ENCODE measurements at regions not wholly inside any gene's neighbourhood (a gene's known extent, or its start where the extent isn't known, plus 50 kb on each side); places are given as distances from the start of the nearest gene placed in this dataset.
"Not testable (repeated sequence)": the region's sequence is repeated elsewhere in the genome, so short reads cannot be mapped to it uniquely, and the experiment has no call there.

GRCh38 chr2:190150413-190150812 lies 87.9 kb upstream of the MSTN start:
- DNase-seq (ENCODE audit: extremely low spot score, unreplicated experiment), result no peak
- Mint-ChIP-seq H3K36me3 (ENCODE audit: unreplicated experiment) (peaks cover 8% of the 10 kb centered on the region), H3K27ac (ENCODE audit: unreplicated experiment) (no peak overlapping the region), H3K4me3 (ENCODE audit: unreplicated experiment) (no peak overlapping the region), H3K4me1 (ENCODE audit: unreplicated experiment) (no peaks in the 10 kb centered on the region), H3K27me3 (ENCODE audit: unreplicated experiment) (peaks cover 6% of the 10 kb centered on the region), H3K9me3 (ENCODE audit: unreplicated experiment) (peaks cover 18% of the 10 kb centered on the region)
- TF ChIP-seq, protein P1, sequence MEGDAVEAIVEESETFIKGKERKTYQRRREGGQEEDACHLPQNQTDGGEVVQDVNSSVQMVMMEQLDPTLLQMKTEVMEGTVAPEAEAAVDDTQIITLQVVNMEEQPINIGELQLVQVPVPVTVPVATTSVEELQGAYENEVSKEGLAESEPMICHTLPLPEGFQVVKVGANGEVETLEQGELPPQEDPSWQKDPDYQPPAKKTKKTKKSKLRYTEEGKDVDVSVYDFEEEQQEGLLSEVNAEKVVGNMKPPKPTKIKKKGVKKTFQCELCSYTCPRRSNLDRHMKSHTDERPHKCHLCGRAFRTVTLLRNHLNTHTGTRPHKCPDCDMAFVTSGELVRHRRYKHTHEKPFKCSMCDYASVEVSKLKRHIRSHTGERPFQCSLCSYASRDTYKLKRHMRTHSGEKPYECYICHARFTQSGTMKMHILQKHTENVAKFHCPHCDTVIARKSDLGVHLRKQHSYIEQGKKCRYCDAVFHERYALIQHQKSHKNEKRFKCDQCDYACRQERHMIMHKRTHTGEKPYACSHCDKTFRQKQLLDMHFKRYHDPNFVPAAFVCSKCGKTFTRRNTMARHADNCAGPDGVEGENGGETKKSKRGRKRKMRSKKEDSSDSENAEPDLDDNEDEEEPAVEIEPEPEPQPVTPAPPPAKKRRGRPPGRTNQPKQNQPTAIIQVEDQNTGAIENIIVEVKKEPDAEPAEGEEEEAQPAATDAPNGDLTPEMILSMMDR (IDR thresholded peaks at IDR 0.05), result no peak

- Mint-ChIP-seq H3K27me3 (ENCODE audit: unreplicated experiment) (peaks cover 6% of the 10 kb centered on the region), H3K4me3 (ENCODE audit: unreplicated experiment) (no peak overlapping the region), H3K27ac (ENCODE audit: unreplicated experiment) (no peak overlapping the region), H3K36me3 (ENCODE audit: unreplicated experiment) (peaks cover 8% of the 10 kb centered on the region), H3K4me1 (ENCODE audit: unreplicated experiment) (no peaks in the 10 kb centered on the region), H3K9me3 (ENCODE audit: unreplicated experiment) (peaks cover 18% of the 10 kb centered on the region)
- DNase-seq (ENCODE audit: extremely low spot score, unreplicated experiment), result no peak
- TF ChIP-seq, protein P1 (IDR thresholded peaks at IDR 0.05), result no peak
Observed at GRCh38 chr2:190149908-190150307, 87.4 kb upstream of the MSTN start.

GRCh38 chr2:190149200-190149599 lies 86.7 kb upstream of the MSTN start:
- Mint-ChIP-seq H3K9me3 (ENCODE audit: unreplicated experiment) (peaks cover 18% of the 10 kb centered on the region), H3K27ac (ENCODE audit: unreplicated experiment) (no peak overlapping the region), H3K4me3 (ENCODE audit: unreplicated experiment) (no peak overlapping the region), H3K27me3 (ENCODE audit: unreplicated experiment) (peaks cover 6% of the 10 kb centered on the region), H3K36me3 (ENCODE audit: unreplicated experiment) (peaks cover 8% of the 10 kb centered on the region), H3K4me1 (ENCODE audit: unreplicated experiment) (no peaks in the 10 kb centered on the region)
- TF ChIP-seq, protein P1 (IDR thresholded peaks at IDR 0.05), result no peak
- DNase-seq (ENCODE audit: extremely low spot score, unreplicated experiment), result no peak

DNA sequence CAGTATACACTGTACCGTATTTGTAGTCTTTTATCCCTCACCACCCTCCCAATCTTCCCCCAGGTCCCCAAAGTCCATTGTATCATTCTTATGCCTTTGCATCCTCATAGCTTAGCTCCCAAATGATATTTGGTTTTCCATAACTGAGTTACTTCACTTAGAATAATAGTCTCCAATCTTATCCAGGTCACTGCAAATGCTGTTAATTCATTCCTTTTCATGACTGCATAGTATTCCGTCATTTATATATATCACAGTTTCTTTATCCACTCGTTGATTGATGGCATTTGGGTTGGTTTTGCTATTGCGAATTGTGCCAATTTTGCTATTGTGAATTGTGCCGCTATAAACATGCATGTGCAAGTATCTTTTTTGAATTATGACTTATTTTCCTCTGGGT lies 83.6 kb upstream of the MSTN start:
- H3K27me3 Mint-ChIP-seq (ENCODE audit: unreplicated experiment); H3K4me3 Mint-ChIP-seq (ENCODE audit: unreplicated experiment); H3K4me1 Mint-ChIP-seq (ENCODE audit: unreplicated experiment); DNase-seq (ENCODE audit: extremely low spot score, unreplicated experiment); H3K27ac Mint-ChIP-seq (ENCODE audit: unreplicated experiment); H3K36me3 Mint-ChIP-seq (ENCODE audit: unreplicated experiment): not testable (repeated sequence)
- H3K9me3 Mint-ChIP-seq (ENCODE audit: unreplicated experiment), result peaks cover 18% of the 10 kb centered on the region

GRCh38 chr2:190140474-190140873 lies 77.9 kb upstream of the MSTN start:
- H3K36me3 Mint-ChIP-seq (ENCODE audit: unreplicated experiment); H3K4me3 Mint-ChIP-seq (ENCODE audit: unreplicated experiment); H3K27ac Mint-ChIP-seq (ENCODE audit: unreplicated experiment); H3K4me1 Mint-ChIP-seq (ENCODE audit: unreplicated experiment); H3K9me3 Mint-ChIP-seq (ENCODE audit: unreplicated experiment); DNase-seq (ENCODE audit: extremely low spot score, unreplicated experiment); H3K27me3 Mint-ChIP-seq (ENCODE audit: unreplicated experiment): not testable (repeated sequence)

- DNase-seq (ENCODE audit: extremely low spot score, unreplicated experiment), result no peak
- Mint-ChIP-seq H3K4me1 (ENCODE audit: unreplicated experiment) (no peaks in the 10 kb centered on the region), H3K9me3 (ENCODE audit: unreplicated experiment) (no peaks in the 10 kb centered on the region), H3K27me3 (ENCODE audit: unreplicated experiment) (no peaks in the 10 kb centered on the region), H3K4me3 (ENCODE audit: unreplicated experiment) (no peak overlapping the region), H3K36me3 (ENCODE audit: unreplicated experiment) (no peaks in the 10 kb centered on the region), H3K27ac (ENCODE audit: unreplicated experiment) (no peak overlapping the region)
- TF ChIP-seq, protein P1 (IDR thresholded peaks at IDR 0.05), result no peak
Observed at GRCh38 chr2:190139371-190139770, 76.8 kb upstream of the MSTN start.

Measured in osteocyte (in vitro differentiated cells).